ENCODE measurements at regions not wholly inside any gene's neighbourhood (a gene's known extent, or its start where the extent isn't known, plus 50 kb on each side); places are given as distances from the start of the nearest gene placed in this dataset.

- DNase-seq (ENCODE audit: low spot score), result no peak
These were observed 52.5 kb downstream of the EPRS1 start for GRCh38 chr1:219993554-219994433.

GRCh38 chr1:219991919-219992318 is 54.4 kb downstream of the EPRS1 start:
- DNase-seq (ENCODE audit: low spot score), result no peak

- DNase-seq (ENCODE audit: low spot score), result no peak
These were observed 54.8 kb downstream of the EPRS1 start for GRCh38 chr1:219991511-219991810.

DNA sequence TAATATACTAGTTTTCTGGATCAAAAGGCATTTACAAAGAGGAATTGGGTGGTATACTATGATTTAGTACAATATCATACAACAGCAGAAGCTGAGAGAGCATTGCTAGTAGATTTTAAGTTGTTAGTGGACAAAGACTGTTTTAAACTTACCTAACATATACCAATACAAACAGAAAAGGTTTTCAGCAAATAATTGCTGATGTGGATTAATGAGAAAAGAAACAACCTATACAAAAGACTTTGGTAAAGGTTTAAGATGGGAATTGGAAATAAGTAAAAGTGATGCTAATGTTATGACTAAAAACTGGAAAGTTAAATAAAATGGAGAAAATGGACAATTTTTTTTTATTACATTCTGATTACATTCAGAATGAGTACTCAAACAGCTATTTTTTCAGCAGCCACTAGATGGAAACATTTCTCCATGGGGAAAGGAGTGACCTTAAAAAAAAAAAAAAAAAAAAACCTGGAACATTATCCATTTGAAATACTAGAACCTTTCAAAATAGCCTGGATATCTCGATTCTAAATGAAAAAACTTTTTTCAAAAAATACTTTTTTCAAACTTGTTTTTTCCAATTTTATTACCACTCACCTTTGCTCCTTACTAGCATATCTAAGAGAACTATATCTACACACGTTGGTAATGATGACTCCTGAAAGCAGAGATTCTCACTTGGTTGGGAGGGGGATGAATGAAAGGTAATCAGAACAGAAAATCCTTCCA is 55.4 kb downstream of the EPRS1 start:
- peak; percentile 21 for DNase-seq (ENCODE audit: low spot score)

- no peak for DNase-seq (ENCODE audit: low spot score)
These were observed 56.5 kb downstream of the EPRS1 start for GRCh38 chr1:219989766-219990165.

DNA sequence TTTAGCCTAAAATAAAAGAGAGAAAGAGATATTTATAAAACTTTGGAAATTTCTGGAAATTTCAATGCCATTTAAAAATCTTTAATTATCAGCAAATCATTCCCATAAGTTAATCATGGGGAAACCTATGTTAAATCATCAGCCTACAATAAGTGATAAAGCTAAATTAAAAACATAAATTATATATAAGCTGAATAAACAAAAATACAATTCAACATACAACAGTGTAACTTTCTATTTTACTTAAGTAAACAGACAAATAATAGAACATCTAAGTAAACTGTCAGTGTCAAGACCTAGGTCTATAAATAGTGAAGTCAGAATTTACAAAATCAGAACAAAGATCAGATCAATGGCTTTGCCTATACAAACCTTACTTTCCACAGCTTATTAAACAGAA is 57.5 kb downstream of the EPRS1 start:
- no peak for DNase-seq (ENCODE audit: low spot score)

DNA sequence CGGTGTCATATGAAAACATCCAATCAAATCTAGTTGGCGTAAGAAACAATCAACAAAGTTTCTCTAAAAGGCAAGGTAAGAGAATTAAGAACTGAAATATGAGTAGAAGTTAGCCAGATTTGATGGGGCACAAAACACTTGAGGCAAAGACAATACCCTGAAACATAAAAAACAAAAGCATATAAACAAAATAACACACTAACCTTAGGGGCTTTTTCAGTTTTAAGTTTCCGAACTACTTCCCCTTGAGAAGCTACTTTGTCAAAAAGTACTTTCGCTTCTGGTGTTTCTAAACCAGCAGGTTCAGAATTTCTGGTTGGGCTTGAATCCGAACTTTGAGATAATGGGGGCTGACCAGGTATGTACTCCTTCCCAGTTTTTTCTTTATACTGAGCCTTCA is 57.9 kb downstream of the EPRS1 start:
- DNase-seq (ENCODE audit: low spot score), result no peak

GRCh38 chr1:219987325-219987724 is 59.0 kb upstream of the SLC30A10 start:
- no peak for DNase-seq (ENCODE audit: low spot score)

GRCh38 chr1:219985169-219985568 is 56.8 kb upstream of the SLC30A10 start:
- no peak for DNase-seq (ENCODE audit: low spot score)
